Hepatic stellate cell (primary cell): ENCODE measurements at regions not wholly inside any gene's neighbourhood (a gene's known extent, or its start where the extent isn't known, plus 50 kb on each side); places are given as distances from the start of the nearest gene placed in this dataset.

Source experiments
- DNase-seq: peaks from one replicate; pipeline ENCODE4 v3.0.0; 2011; ENCODE audit warnings: low spot score

GRCh38 chr12:75834591-75834990 is 197.0 kb downstream of the PHLDA1 start:
- no peak for DNase-seq

- no peak for DNase-seq
Observed at GRCh38 chr12:75833268-75833667, 198.3 kb downstream of the PHLDA1 start.

- no peak for DNase-seq
Observed at GRCh38 chr12:75831402-75831801, 200.2 kb downstream of the PHLDA1 start.

GRCh38 chr12:75827061-75827460 is 204.5 kb downstream of the PHLDA1 start:
- no peak for DNase-seq

GRCh38 chr12:75825686-75826085 is 205.9 kb downstream of the PHLDA1 start:
- no peak for DNase-seq

- DNase-seq = no peak
Observed at GRCh38 chr12:75823475-75823874, 208.1 kb downstream of the PHLDA1 start.

- no peak for DNase-seq
Observed at GRCh38 chr12:75822416-75822815, 209.2 kb downstream of the PHLDA1 start.

GRCh38 chr12:75820848-75821578 is 210.6 kb downstream of the PHLDA1 start:
- DNase-seq = no peak

GRCh38 chr12:75820071-75820470 is 211.5 kb downstream of the PHLDA1 start:
- no peak for DNase-seq

GRCh38 chr12:75819512-75819911 is 212.1 kb downstream of the PHLDA1 start:
- no peak for DNase-seq

GRCh38 chr12:75818863-75819262 is 212.7 kb downstream of the PHLDA1 start:
- peak; percentile 9 for DNase-seq

- peak; percentile 11 for DNase-seq
Observed at GRCh38 chr12:75816897-75817296, 214.7 kb downstream of the PHLDA1 start.

GRCh38 chr12:75815756-75816155 is 215.8 kb downstream of the PHLDA1 start:
- DNase-seq = no peak

GRCh38 chr12:75814851-75815754 is 216.5 kb downstream of the PHLDA1 start:
- DNase-seq = peak; percentile 70

- DNase-seq = no peak
Observed at GRCh38 chr12:75813072-75813471, 218.5 kb downstream of the PHLDA1 start.

GRCh38 chr12:75812271-75813018 is 219.1 kb downstream of the PHLDA1 start:
- DNase-seq = no peak

- DNase-seq = no peak
Observed at GRCh38 chr12:75809746-75810145, 221.8 kb downstream of the PHLDA1 start.

GRCh38 chr12:75807494-75807893 is 224.1 kb downstream of the PHLDA1 start:
- DNase-seq = no peak

GRCh38 chr12:75805905-75806304 is 225.7 kb downstream of the PHLDA1 start:
- no peak for DNase-seq

GRCh38 chr12:75805320-75805719 is 226.3 kb downstream of the PHLDA1 start:
- no peak for DNase-seq

- DNase-seq = no peak
Observed at GRCh38 chr12:75798136-75798926, 233.2 kb downstream of the PHLDA1 start.

GRCh38 chr12:75795125-75795524 is 236.5 kb downstream of the PHLDA1 start:
- no peak for DNase-seq
